GM10266 (cell line): ENCODE measurements at regions not wholly inside any gene's neighbourhood (a gene's known extent, or its start where the extent isn't known, plus 50 kb on each side); places are given as distances from the start of the nearest gene placed in this dataset.

Experiments used
- DNase-seq: peaks from one replicate; pipeline ENCODE4 v3.0.0; 2012; ENCODE audit errors: extremely low spot score
- CTCF ChIP-seq: IDR thresholded peaks from 2 replicates; pipeline ENCODE4 v1.5.1; 2012; ENCODE audit warnings: mild to moderate bottlenecking, low read depth; ENCODE audit not compliant: control insufficient read depth, insufficient read depth; ENCODE audit errors: missing control alignments

- TF ChIP-seq CTCF = no peak
- no peak for DNase-seq
Observed at GRCh38 chr6:40906759-40907158, 132.3 kb downstream of the UNC5CL start.

GRCh38 chr6:40904583-40905194 lies 134.3 kb downstream of the UNC5CL start:
- DNase-seq = no peak
- TF ChIP-seq CTCF = no peak

GRCh38 chr6:40903456-40903855 lies 135.6 kb downstream of the UNC5CL start:
- no peak for DNase-seq
- TF ChIP-seq CTCF = no peak

DNA sequence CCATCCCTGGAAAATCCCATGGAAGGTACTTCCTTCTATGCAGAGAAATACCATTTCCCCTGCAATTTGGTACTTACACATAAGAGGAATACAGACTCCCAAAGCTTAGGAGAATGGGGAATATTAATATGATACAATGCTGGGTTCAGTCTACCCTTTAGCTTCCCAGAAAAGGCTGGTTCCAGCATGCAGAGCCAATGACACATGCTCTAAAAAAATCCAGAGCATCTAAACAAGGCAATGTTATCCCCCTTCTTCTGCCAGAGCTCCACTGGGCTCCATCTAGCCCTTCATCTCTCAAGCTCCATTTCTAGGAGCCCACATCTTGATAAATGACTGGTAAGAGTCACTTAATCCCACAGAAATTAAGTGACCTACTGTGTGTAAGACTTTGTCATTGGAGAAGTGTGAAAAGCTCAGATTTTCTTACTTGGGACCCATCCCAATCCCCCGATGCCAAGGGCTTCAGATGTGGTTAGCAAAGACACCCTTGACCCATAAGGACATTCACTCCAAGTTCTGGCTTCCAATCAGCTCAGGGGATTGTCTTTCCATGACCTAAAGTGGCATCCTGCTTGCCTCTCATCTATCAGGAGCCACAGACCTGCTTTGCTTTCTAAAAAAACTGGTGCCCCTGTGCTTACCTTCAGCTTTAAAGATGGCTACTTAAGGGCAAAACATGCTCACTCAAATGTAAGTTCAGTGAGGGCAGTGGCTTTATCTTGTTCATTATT lies 137.5 kb downstream of the UNC5CL start:
- no peak for TF ChIP-seq CTCF
- no peak for DNase-seq

DNA sequence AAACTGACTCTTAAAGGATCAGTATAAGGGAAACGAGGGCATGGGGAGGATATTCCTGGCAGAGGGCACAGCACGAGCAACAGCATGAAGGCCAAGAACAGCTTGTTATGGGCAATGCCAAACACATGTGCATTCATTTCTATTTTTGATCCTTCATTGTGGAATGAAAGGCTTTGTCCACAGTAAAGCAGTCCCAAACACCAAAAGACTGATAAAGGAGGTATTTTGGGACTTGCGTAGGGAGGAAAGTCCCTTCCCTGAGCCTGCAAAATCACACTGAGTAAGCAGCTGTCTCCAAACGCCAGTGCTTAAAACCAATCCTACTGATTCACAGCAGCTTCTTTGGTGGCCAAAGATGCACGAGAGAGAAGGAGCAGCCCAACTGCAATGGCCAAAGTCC lies 138.2 kb downstream of the UNC5CL start:
- no peak for TF ChIP-seq CTCF

GRCh38 chr6:40899684-40900155 lies 139.3 kb downstream of the UNC5CL start:
- DNase-seq = no peak
- TF ChIP-seq CTCF = no peak

More for the DNA sequence above, 138.2 kb downstream of the UNC5CL start:
- no peak for DNase-seq

- no peak for DNase-seq
- no peak for TF ChIP-seq CTCF
Observed at GRCh38 chr6:40898073-40898472, 140.9 kb downstream of the UNC5CL start.
